B cell (primary cell): ENCODE measurements at regions not wholly inside any gene's neighbourhood (a gene's known extent, or its start where the extent isn't known, plus 50 kb on each side); places are given as distances from the start of the nearest gene placed in this dataset.

Source experiments
- EZH2 ChIP-seq: IDR thresholded peaks from 2 replicates; pipeline ENCODE4 v1.6.1; 2012; ENCODE audit warnings: borderline replicate concordance, low read depth, mild to moderate bottlenecking, moderate library complexity, low read length; ENCODE audit not compliant: insufficient read depth, poor library complexity, severe bottlenecking
- TF ChIP-seq, protein P1 (sequence below): fragments of 200-600 bp; IDR thresholded peaks from one replicate; pipeline ENCODE4 v1.8.0; 2022; ENCODE audit warnings: antibody characterized with exemption, mild to moderate bottlenecking

DNA sequence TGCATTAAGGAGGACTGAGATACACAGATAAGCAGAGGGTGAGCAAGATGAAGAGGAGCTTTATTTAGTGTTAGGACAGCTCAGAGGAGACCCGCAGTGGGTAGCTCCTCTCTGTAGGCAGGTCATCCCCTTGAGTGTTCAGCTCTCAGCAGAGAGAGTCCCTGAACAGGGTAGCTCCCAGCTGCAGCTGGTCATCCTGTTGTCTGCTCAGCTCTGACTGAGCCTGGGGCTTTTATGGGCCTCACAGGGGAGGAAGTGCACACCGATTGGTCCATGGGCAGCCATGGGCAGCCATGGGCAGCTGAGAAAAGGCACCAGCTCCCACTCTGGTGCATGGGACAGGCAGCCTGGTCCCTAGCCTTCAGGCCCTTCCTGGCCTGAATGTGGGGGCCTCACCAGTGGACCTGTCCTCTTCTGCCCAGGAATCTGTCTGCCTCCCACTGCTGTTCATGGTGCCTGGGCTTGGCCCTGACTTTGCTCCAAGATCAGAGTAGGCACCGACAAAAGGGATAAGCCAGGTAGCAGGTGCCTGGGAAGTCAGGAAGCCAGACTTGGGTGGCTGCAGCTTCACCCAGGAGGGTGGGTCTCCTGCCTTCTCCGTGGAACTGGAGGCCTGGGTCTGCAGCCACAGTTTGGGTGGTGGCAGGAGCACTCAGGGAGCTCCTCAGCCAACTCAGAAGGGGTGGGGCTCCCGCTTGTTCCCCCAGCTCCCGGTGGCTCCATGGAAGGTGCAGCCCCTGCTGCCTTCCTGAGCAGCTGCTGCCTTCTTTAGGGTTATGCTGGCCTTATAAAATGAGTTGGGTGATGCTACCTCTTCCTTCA is 54.7 kb downstream of the MYEOV start:
- TF ChIP-seq, protein P1, sequence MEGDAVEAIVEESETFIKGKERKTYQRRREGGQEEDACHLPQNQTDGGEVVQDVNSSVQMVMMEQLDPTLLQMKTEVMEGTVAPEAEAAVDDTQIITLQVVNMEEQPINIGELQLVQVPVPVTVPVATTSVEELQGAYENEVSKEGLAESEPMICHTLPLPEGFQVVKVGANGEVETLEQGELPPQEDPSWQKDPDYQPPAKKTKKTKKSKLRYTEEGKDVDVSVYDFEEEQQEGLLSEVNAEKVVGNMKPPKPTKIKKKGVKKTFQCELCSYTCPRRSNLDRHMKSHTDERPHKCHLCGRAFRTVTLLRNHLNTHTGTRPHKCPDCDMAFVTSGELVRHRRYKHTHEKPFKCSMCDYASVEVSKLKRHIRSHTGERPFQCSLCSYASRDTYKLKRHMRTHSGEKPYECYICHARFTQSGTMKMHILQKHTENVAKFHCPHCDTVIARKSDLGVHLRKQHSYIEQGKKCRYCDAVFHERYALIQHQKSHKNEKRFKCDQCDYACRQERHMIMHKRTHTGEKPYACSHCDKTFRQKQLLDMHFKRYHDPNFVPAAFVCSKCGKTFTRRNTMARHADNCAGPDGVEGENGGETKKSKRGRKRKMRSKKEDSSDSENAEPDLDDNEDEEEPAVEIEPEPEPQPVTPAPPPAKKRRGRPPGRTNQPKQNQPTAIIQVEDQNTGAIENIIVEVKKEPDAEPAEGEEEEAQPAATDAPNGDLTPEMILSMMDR = no peak
- TF ChIP-seq EZH2 = no peak
